Nephron (organoid): ENCODE measurements at regions not wholly inside any gene's neighbourhood (a gene's known extent, or its start where the extent isn't known, plus 50 kb on each side); places are given as distances from the start of the nearest gene placed in this dataset.

Experiments
- H3K27ac Mint-ChIP-seq, 3 experiments: 2 replicates each; pipeline ENCODE4 v1.8.0; 2020; ENCODE audit warnings: mixed read lengths in 3 of 3, mild to moderate bottlenecking in 2 of 3, moderate library complexity in 1 of 3
- H3K27me3 Mint-ChIP-seq: 2 replicates; pipeline ENCODE4 v1.8.0; 2021; ENCODE audit warnings: low read depth, mild to moderate bottlenecking, moderate library complexity, mixed read lengths
- H3K36me3 Mint-ChIP-seq: 2 replicates; pipeline ENCODE4 v1.8.0; 2020; ENCODE audit warnings: low read depth, mixed read lengths
- H3K4me1 Mint-ChIP-seq: 2 replicates; pipeline ENCODE4 v1.8.0; 2020; ENCODE audit warnings: mixed read lengths
- H3K4me3 Mint-ChIP-seq, 3 experiments: 2 replicates each; pipeline ENCODE4 v1.8.0; 2020; ENCODE audit warnings: mild to moderate bottlenecking in 3 of 3, mixed read lengths in 3 of 3, moderate library complexity in 2 of 3
- H3K9me3 Mint-ChIP-seq: 2 replicates; pipeline ENCODE4 v1.8.0; 2020; ENCODE audit warnings: mixed read lengths
- TF ChIP-seq, protein P1 (sequence below), 3 experiments: fragments of 200-600 bp; sonication (generic); IDR thresholded peaks; one replicate each; pipeline ENCODE4 v1.5.0; 2021; ENCODE audit warnings: antibody characterized with exemption in 3 of 3; ENCODE audit not compliant: unreplicated experiment in 3 of 3

DNA sequence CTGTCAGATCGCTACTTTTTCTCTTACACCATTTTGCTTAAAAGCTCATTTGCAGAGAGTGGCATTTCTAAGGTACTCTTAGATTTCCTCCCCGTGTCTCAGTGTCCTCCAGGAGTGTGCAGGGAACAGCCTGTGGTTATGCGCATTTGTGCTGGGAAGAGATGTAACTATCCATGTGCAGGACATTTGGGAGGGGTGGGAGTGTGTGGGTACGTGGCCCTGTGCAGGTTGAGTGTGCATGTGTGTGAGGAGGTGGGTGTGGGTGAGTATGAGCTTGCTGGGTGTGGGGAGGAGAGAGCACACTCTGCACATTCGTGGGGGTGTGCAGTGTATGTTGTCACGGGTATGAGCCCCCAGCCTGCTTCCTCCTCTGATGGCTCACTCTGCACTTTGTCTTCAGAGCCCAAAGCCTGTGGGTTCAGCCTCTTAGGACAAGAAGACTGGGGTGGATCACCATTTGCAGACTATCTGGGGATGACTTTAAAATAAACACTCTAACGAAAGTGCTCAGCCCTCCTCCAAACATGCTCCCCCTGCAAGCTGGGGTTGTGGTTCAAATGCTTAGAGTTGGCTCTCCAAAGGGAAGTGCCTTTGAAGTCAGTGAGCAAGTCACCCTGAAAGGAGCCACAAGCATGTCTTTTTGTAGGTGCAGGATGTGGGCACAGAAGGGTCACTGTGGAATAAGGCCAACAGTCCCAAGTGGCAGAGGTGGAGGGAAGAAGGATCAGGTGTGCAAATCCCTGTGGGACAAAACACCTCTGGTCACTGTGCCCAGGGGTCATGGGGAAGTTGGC lies 295.4 kb downstream of the RRAGC start:
- Mint-ChIP-seq H3K4me1 (peaks cover 21% of the 10 kb centered on the region), H3K4me3 (no peak overlapping the region), H3K36me3 (no peaks in the 10 kb centered on the region), H3K27ac (no peak overlapping the region), H3K27me3 (peaks cover 81% of the 10 kb centered on the region), H3K9me3 (no peaks in the 10 kb centered on the region)
- TF ChIP-seq, protein P1, sequence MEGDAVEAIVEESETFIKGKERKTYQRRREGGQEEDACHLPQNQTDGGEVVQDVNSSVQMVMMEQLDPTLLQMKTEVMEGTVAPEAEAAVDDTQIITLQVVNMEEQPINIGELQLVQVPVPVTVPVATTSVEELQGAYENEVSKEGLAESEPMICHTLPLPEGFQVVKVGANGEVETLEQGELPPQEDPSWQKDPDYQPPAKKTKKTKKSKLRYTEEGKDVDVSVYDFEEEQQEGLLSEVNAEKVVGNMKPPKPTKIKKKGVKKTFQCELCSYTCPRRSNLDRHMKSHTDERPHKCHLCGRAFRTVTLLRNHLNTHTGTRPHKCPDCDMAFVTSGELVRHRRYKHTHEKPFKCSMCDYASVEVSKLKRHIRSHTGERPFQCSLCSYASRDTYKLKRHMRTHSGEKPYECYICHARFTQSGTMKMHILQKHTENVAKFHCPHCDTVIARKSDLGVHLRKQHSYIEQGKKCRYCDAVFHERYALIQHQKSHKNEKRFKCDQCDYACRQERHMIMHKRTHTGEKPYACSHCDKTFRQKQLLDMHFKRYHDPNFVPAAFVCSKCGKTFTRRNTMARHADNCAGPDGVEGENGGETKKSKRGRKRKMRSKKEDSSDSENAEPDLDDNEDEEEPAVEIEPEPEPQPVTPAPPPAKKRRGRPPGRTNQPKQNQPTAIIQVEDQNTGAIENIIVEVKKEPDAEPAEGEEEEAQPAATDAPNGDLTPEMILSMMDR (IDR thresholded peaks at IDR 0.05; ENCODE audit: unreplicated experiment in 3 of 3): no peak

- H3K27ac Mint-ChIP-seq: no peak overlapping the region
- TF ChIP-seq, protein P1 (IDR thresholded peaks at IDR 0.05; ENCODE audit: unreplicated experiment in 3 of 3): no peak
- H3K9me3 Mint-ChIP-seq: no peaks in the 10 kb centered on the region
These were observed 297.8 kb downstream of the RRAGC start for GRCh38 chr1:38561725-38562124.

GRCh38 chr1:38561110-38561509 lies 298.5 kb downstream of the RRAGC start:
- no peak overlapping the region for H3K27ac Mint-ChIP-seq
- H3K9me3 Mint-ChIP-seq: no peaks in the 10 kb centered on the region
- TF ChIP-seq, protein P1 (IDR thresholded peaks at IDR 0.05; ENCODE audit: unreplicated experiment in 3 of 3): no peak
- peaks cover 78% of the 10 kb centered on the region for H3K27me3 Mint-ChIP-seq
- no peak overlapping the region for H3K4me3 Mint-ChIP-seq
- no peaks in the 10 kb centered on the region for H3K36me3 Mint-ChIP-seq
- peaks cover 36% of the 10 kb centered on the region for H3K4me1 Mint-ChIP-seq

More at GRCh38 chr1:38561725-38562124, 297.8 kb downstream of the RRAGC start:
- Mint-ChIP-seq H3K36me3 (no peaks in the 10 kb centered on the region), H3K4me3 (peak overlapping the region in 1 of 3 experiments; percentile 22), H3K27me3 (peaks cover 77% of the 10 kb centered on the region), H3K4me1 (peaks cover 36% of the 10 kb centered on the region)

DNA sequence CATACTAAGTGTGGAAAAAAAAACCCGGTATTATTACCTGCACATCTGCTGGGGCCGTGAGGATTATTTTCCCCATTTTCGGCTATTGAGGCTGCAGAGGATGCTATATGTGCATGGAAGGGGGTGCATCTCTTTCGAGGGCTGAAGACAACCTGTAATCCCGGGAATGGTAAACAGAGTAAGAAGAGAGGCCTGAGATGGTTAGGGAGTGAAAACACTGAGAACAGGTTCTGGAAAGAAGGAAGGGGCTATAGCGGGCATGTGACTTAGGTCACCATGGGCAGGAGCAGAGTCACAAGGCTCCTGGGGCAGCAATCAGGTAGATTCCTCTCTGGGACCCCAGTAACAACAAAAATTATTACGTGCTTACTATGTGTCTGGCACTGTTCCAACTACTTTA lies 299.1 kb downstream of the RRAGC start:
- Mint-ChIP-seq H3K36me3 (no peaks in the 10 kb centered on the region), H3K27ac (no peak overlapping the region), H3K27me3 (peaks cover 74% of the 10 kb centered on the region), H3K4me3 (peak overlapping the region in 1 of 3 experiments; percentile 10), H3K9me3 (no peaks in the 10 kb centered on the region), H3K4me1 (peaks cover 36% of the 10 kb centered on the region)
- TF ChIP-seq, protein P1 (IDR thresholded peaks at IDR 0.05; ENCODE audit: unreplicated experiment in 3 of 3): no peak

DNA sequence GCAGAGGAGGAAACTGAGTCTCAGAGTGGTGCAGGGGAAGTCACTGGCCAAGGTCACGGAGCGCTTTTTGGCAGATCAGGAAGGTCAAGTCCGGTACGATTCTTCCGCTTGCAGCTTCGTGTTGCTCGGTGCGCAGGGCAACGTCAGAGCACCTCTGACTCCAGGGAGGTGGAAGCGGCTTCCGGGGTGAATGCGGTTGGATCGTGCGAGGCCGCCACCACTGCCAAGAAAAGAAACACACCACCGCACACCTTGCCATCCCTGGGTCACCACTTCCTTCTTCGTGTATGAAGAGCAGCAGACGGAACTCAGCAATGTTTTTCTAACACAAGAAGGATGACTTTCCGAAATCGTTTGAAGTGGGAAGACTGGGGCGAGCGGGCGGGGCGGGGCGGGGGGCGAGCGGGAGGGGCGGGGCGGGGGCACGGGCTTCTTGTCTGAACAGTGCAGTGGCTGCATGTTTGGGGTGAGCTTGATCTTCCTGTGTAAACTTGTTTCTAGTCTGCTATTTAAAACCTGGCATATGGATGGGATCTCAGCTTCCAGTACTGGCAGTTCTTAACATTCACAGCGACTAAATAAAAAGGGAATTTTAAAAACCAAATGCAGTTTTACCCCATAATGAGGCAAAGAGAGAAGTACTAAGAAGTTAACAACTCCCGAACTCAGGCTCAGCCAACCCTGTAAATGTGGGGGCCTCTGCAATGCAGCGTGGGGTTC lies 300.0 kb downstream of the RRAGC start:
- Mint-ChIP-seq H3K9me3 (no peaks in the 10 kb centered on the region), H3K27ac (no peak overlapping the region), H3K4me3 (peak overlapping the region; percentile 68 to 71 (median 70)), H3K4me1 (peaks cover 36% of the 10 kb centered on the region), H3K36me3 (no peaks in the 10 kb centered on the region), H3K27me3 (peaks cover 68% of the 10 kb centered on the region)
- TF ChIP-seq, protein P1 (IDR thresholded peaks at IDR 0.05; ENCODE audit: unreplicated experiment in 3 of 3): no peak
